ENCODE measurements at regions not wholly inside any gene's neighbourhood (a gene's known extent, or its start where the extent isn't known, plus 50 kb on each side); places are given as distances from the start of the nearest gene placed in this dataset.

GRCh38 chr9:90998573-90998972 is 197.0 kb downstream of the SYK start:
- in situ Hi-C loops (cut with MboI; ENCODE audit: low sequenced_read_pairs, unreplicated experiment) = no loop called here
- TF ChIP-seq CTCF (IDR thresholded peaks at IDR 0.05; ENCODE audit: borderline replicate concordance, control extremely low read depth, extremely low read depth, insufficient read depth, missing control alignments) = no peak
- no peak for DNase-seq (ENCODE audit: low spot score)

GRCh38 chr9:90999425-91000397 is 198.1 kb downstream of the SYK start:
- TF ChIP-seq CTCF (IDR thresholded peaks at IDR 0.05; ENCODE audit: borderline replicate concordance, control extremely low read depth, extremely low read depth, insufficient read depth, missing control alignments) = no peak
- DNase-seq (ENCODE audit: low spot score) = no peak
- in situ Hi-C loops (cut with MboI; ENCODE audit: low sequenced_read_pairs, unreplicated experiment) = no loop called here

GRCh38 chr9:91001146-91001611 is 199.6 kb downstream of the SYK start:
- in situ Hi-C loops (cut with MboI; ENCODE audit: low sequenced_read_pairs, unreplicated experiment) = no loop called here
- no peak for TF ChIP-seq CTCF (IDR thresholded peaks at IDR 0.05; ENCODE audit: borderline replicate concordance, control extremely low read depth, extremely low read depth, insufficient read depth, missing control alignments)
- DNase-seq (ENCODE audit: low spot score) = no peak

- DNase-seq (ENCODE audit: low spot score) = no peak
- in situ Hi-C loops (cut with MboI; ENCODE audit: low sequenced_read_pairs, unreplicated experiment) = no loop called here
- TF ChIP-seq CTCF (IDR thresholded peaks at IDR 0.05; ENCODE audit: borderline replicate concordance, control extremely low read depth, extremely low read depth, insufficient read depth, missing control alignments) = no peak
Observed at GRCh38 chr9:91004484-91004883, 202.9 kb downstream of the SYK start.

GRCh38 chr9:91004992-91005391 is 203.4 kb downstream of the SYK start:
- DNase-seq (ENCODE audit: low spot score) = no peak
- in situ Hi-C loops (cut with MboI; ENCODE audit: low sequenced_read_pairs, unreplicated experiment) = no loop called here
- TF ChIP-seq CTCF (IDR thresholded peaks at IDR 0.05; ENCODE audit: borderline replicate concordance, control extremely low read depth, extremely low read depth, insufficient read depth, missing control alignments) = no peak

- DNase-seq (ENCODE audit: low spot score) = no peak
- in situ Hi-C loops (cut with MboI; ENCODE audit: low sequenced_read_pairs, unreplicated experiment) = no loop called here
- TF ChIP-seq CTCF (IDR thresholded peaks at IDR 0.05; ENCODE audit: borderline replicate concordance, control extremely low read depth, extremely low read depth, insufficient read depth, missing control alignments) = no peak
Observed at GRCh38 chr9:91006046-91006445, 204.4 kb downstream of the SYK start.
